ENCODE measurements at regions not wholly inside any gene's neighbourhood (a gene's known extent, or its start where the extent isn't known, plus 50 kb on each side); places are given as distances from the start of the nearest gene placed in this dataset.

DNA sequence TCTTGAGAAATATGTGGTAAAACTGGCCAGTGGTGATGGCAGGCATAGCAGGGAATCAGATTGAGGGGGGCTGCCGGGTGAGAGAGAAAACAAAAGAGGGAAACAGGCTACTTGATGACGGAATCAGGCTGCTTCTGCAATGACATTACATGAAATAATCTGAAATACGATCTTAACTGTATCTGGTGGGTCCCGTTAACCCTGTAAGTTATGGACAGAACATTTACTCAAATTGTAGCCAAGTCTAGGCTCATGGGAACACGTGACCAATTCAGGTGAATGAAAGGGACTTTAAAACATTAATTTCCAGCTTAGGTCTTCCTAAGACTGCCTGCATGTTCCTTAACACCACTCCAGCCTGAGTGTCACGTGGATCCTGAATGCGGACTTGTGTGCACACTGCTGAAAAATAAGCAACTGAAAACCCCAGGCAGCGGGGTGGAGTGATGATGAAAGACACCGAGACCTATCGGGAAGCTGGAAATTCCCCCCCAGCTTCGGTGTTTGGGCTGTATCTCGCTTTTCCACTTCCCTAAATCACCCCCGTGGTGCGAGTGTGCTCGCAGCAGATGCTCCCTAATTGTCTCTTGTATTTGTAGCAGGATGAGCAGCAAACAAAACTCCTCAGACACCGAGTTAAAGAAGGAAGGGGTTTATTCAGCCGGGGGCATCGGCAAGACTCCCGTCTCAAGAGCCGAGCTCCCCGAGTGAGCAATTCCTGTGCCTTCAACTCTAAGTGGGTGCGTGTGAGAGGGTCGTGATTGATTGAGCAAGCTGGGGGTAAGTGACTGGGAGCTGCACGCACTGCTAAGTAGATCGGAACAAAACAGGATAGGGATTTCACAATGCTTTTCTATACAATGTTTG is 145.0 kb upstream of the GRK3 start:
- TF ChIP-seq POLR2A (IDR thresholded peaks at IDR 0.05), result no peak
- TF ChIP-seq, protein P1, sequence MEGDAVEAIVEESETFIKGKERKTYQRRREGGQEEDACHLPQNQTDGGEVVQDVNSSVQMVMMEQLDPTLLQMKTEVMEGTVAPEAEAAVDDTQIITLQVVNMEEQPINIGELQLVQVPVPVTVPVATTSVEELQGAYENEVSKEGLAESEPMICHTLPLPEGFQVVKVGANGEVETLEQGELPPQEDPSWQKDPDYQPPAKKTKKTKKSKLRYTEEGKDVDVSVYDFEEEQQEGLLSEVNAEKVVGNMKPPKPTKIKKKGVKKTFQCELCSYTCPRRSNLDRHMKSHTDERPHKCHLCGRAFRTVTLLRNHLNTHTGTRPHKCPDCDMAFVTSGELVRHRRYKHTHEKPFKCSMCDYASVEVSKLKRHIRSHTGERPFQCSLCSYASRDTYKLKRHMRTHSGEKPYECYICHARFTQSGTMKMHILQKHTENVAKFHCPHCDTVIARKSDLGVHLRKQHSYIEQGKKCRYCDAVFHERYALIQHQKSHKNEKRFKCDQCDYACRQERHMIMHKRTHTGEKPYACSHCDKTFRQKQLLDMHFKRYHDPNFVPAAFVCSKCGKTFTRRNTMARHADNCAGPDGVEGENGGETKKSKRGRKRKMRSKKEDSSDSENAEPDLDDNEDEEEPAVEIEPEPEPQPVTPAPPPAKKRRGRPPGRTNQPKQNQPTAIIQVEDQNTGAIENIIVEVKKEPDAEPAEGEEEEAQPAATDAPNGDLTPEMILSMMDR (IDR thresholded peaks at IDR 0.05), result no peak
